ENCODE measurements at regions not wholly inside any gene's neighbourhood (a gene's known extent, or its start where the extent isn't known, plus 50 kb on each side); places are given as distances from the start of the nearest gene placed in this dataset.

DNA sequence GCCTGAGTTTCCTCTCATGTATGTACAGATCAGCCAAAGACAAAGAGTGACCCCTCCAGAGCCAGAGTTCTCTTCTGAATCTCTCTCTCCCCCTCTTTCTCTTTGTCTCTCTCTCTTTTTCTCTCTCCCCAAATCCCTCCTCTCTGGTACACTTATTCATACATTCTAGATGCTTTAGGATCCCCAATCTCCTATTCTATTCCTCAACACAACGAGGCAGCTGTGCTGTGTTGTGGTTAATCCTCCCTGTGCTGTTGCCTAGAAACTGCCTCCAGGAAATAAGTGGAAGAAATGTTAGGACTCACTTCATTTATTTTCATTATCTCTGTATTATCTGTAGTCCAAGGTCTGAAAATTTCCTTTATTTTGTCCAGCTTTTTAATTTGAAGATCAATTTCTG lies 350.5 kb upstream of the OR4E1 start:
- ChIA-PET RAD21 (ENCODE audit: low non-redundant PET in 1 of 2, low total read pairs in 2 of 2, uncharacterized antibody in 2 of 2, unreplicated experiment in 2 of 2) (no interaction called here), CTCF (no interaction called here)
- intact Hi-C loops (cut with micrococcal nuclease), result no loop called here

DNA sequence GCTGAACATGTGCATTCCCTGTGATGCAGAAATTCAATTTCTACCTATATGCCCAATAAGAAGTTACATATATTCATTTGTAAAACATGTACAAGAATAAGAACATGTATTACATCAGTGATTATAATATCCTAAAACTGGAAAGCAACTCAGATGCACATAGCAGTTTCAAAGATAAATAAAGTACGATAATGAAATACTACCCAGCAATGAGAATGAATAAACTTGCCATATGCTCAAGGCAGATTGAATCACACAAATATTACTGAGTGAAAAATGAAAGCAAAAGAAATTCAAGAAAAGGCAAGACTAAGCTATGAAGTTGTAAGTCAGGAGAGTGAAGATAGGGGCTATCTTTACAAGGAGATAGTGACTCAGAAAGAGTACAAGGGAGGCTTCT lies 345.3 kb upstream of the OR4E1 start:
- DNase-seq (ENCODE audit: low read depth, low spot score) (no peak), ATAC-seq (no peak)
- Histone ChIP-seq H3K79me2 (ENCODE audit: insufficient read depth, low read length) (no peaks in the 10 kb centered on the region), H3K4me2 (ENCODE audit: low read length) (no peak overlapping the region), H3K27me3 (ENCODE audit: insufficient read depth, low read length) (peaks cover 44% of the 10 kb centered on the region), H3K9ac (ENCODE audit: low read length) (no peak overlapping the region), H3K9me3 (ENCODE audit: control insufficient read depth in 1 of 2, insufficient read depth in 1 of 2, low read depth in 1 of 2, low read length in 2 of 2) (no peaks in the 10 kb centered on the region), H3K4me1 (ENCODE audit: control insufficient read depth in 1 of 2, insufficient read depth in 2 of 2, low read length in 2 of 2) (no peaks in the 10 kb centered on the region), H3K9me2 (ENCODE audit: insufficient read depth) (no peaks in the 10 kb centered on the region), H3K36me3 (ENCODE audit: control insufficient read depth in 1 of 2, insufficient read depth in 2 of 2, low read length in 2 of 2) (no peaks in the 10 kb centered on the region), H3K27ac (ENCODE audit: low read depth, low read length) (no peak overlapping the region), H4K20me1 (ENCODE audit: insufficient read depth) (no peaks in the 10 kb centered on the region), H2AFZ (ENCODE audit: low read depth, low read length, poor library complexity, severe bottlenecking) (no peak overlapping the region), H3K4me3 (replicated peaks in 1 of 2; ENCODE audit: low read depth in 1 of 2, low read length in 2 of 2) (no peak overlapping the region)
- POLR2A ChIA-PET, result no interaction called here
- CTCF ChIA-PET, result interaction anchor here (0.6 to 1.0 kb wide), 3 partner anchors 21 to 41 kb away, joined by 3 to 4 read pairs (median 4); no protein-coding TSS in a partner anchor
- intact Hi-C loops (cut with micrococcal nuclease), result no loop called here
- no TSS peak for BruUV-seq (replicated peaks)
- RAD21 ChIA-PET (ENCODE audit: low non-redundant PET in 1 of 2, low total read pairs in 2 of 2, uncharacterized antibody in 2 of 2, unreplicated experiment in 2 of 2), result no interaction called here
- no peak for TF ChIP-seq REST (IDR thresholded peaks at IDR 0.05; ENCODE audit: low read depth)
- no peak for TF ChIP-seq EZH2 (IDR thresholded peaks at IDR 0.05)
- no peak for TF ChIP-seq EGR1 (IDR thresholded peaks at IDR 0.05; ENCODE audit: low read depth)
- TF ChIP-seq YY1 (IDR thresholded peaks at IDR 0.05; ENCODE audit: extremely low read depth, insufficient replicate concordance, low read depth, low read length), result no peak
- TF ChIP-seq FOSL1 (IDR thresholded peaks at IDR 0.05; ENCODE audit: low read depth), result no peak
- TF ChIP-seq TCF7L2 (IDR thresholded peaks at IDR 0.05; ENCODE audit: borderline replicate concordance, extremely low read depth, insufficient read depth, insufficient read length), result no peak
- TF ChIP-seq POLR2AphosphoS5 (IDR thresholded peaks at IDR 0.05; ENCODE audit: low read depth, low read length), result no peak

More for the DNA sequence above, 350.5 kb upstream of the OR4E1 start:
- ATAC-seq, result no peak
- no peak overlapping the region for H3K4me3 ChIP-seq (replicated peaks in 1 of 2; ENCODE audit: low read depth in 1 of 2, low read length in 2 of 2)
- no peak overlapping the region for H3K4me2 ChIP-seq (ENCODE audit: low read length)
- H2AFZ ChIP-seq (ENCODE audit: low read depth, low read length, poor library complexity, severe bottlenecking), result no peak overlapping the region
- H3K4me1 ChIP-seq (ENCODE audit: control insufficient read depth in 1 of 2, insufficient read depth in 2 of 2, low read length in 2 of 2), result no peaks in the 10 kb centered on the region
- TF ChIP-seq JUND (IDR thresholded peaks at IDR 0.05) (no peak), EGR1 (IDR thresholded peaks at IDR 0.05; ENCODE audit: low read depth) (no peak), ELF1 (IDR thresholded peaks at IDR 0.05; ENCODE audit: borderline replicate concordance, low read depth) (no peak)
- H3K27ac ChIP-seq (ENCODE audit: low read depth, low read length), result no peak overlapping the region
- no peaks in the 10 kb centered on the region for H3K36me3 ChIP-seq (ENCODE audit: control insufficient read depth in 1 of 2, insufficient read depth in 2 of 2, low read length in 2 of 2)
- no peaks in the 10 kb centered on the region for H3K79me2 ChIP-seq (ENCODE audit: insufficient read depth, low read length)
- H3K9me2 ChIP-seq (ENCODE audit: insufficient read depth), result no peaks in the 10 kb centered on the region
- no peaks in the 10 kb centered on the region for H4K20me1 ChIP-seq (ENCODE audit: insufficient read depth)
- no peak overlapping the region for H3K9ac ChIP-seq (ENCODE audit: low read length)
- DNase-seq (ENCODE audit: low read depth, low spot score), result no peak
- H3K27me3 ChIP-seq (ENCODE audit: insufficient read depth, low read length), result peaks cover 41% of the 10 kb centered on the region
- POLR2A ChIA-PET, result no interaction called here
- BruUV-seq (replicated peaks), result no TSS peak
- no peaks in the 10 kb centered on the region for H3K9me3 ChIP-seq (ENCODE audit: control insufficient read depth in 1 of 2, insufficient read depth in 1 of 2, low read depth in 1 of 2, low read length in 2 of 2)
